GM19351 (cell line): ENCODE measurements at regions not wholly inside any gene's neighbourhood (a gene's known extent, or its start where the extent isn't known, plus 50 kb on each side); places are given as distances from the start of the nearest gene placed in this dataset.

ENCODE experiments used
- ATAC-seq: cut with Tn5 transposase; IDR thresholded peaks from one replicate; pipeline ENCODE4 v1.9.1; 2021; ENCODE audit warnings: mild to moderate bottlenecking, moderate library complexity; ENCODE audit not compliant: unreplicated experiment

GRCh38 chr2:16285813-16286510 is 345.6 kb downstream of the MYCN start:
- no peak for ATAC-seq

GRCh38 chr2:16284941-16285625 is 344.7 kb downstream of the MYCN start:
- no peak for ATAC-seq

- ATAC-seq: no peak
Observed at GRCh38 chr2:16283071-16283850, 342.9 kb downstream of the MYCN start.

- ATAC-seq: no peak
Observed at GRCh38 chr2:16282511-16282910, 342.2 kb downstream of the MYCN start.

GRCh38 chr2:16281451-16282335 is 341.3 kb downstream of the MYCN start:
- ATAC-seq: peak; percentile 85

GRCh38 chr2:16280081-16280480 is 339.7 kb downstream of the MYCN start:
- ATAC-seq: no peak

GRCh38 chr2:16279641-16280040 is 339.3 kb downstream of the MYCN start:
- ATAC-seq: no peak

GRCh38 chr2:16279201-16279570 is 338.8 kb downstream of the MYCN start:
- ATAC-seq: no peak

- ATAC-seq: no peak
Observed at GRCh38 chr2:16278421-16279200, 338.3 kb downstream of the MYCN start.

GRCh38 chr2:16277117-16277516 is 336.8 kb downstream of the MYCN start:
- no peak for ATAC-seq

GRCh38 chr2:16275661-16276060 is 335.3 kb downstream of the MYCN start:
- no peak for ATAC-seq

GRCh38 chr2:16275131-16275530 is 334.8 kb downstream of the MYCN start:
- ATAC-seq: no peak

GRCh38 chr2:16273111-16273510 is 332.8 kb downstream of the MYCN start:
- ATAC-seq: no peak

- ATAC-seq: no peak
Observed at GRCh38 chr2:16272038-16272788, 331.9 kb downstream of the MYCN start.

- ATAC-seq: no peak
Observed at GRCh38 chr2:16271231-16271896, 331.0 kb downstream of the MYCN start.

- no peak for ATAC-seq
Observed at GRCh38 chr2:16270441-16270840, 330.1 kb downstream of the MYCN start.

- ATAC-seq: no peak
Observed at GRCh38 chr2:16268301-16269000, 328.1 kb downstream of the MYCN start.

- ATAC-seq: no peak
Observed at GRCh38 chr2:16266571-16266970, 326.2 kb downstream of the MYCN start.
